HG03139 (cell line): ENCODE measurements at regions not wholly inside any gene's neighbourhood (a gene's known extent, or its start where the extent isn't known, plus 50 kb on each side); places are given as distances from the start of the nearest gene placed in this dataset.
A peak's percentile ranks its signal among the peaks of the same experiment; 100 is the strongest.

Experiments used
- ATAC-seq: cut with Tn5 transposase; IDR thresholded peaks from one replicate; pipeline ENCODE4 v1.9.1; 2021; ENCODE audit not compliant: unreplicated experiment

DNA sequence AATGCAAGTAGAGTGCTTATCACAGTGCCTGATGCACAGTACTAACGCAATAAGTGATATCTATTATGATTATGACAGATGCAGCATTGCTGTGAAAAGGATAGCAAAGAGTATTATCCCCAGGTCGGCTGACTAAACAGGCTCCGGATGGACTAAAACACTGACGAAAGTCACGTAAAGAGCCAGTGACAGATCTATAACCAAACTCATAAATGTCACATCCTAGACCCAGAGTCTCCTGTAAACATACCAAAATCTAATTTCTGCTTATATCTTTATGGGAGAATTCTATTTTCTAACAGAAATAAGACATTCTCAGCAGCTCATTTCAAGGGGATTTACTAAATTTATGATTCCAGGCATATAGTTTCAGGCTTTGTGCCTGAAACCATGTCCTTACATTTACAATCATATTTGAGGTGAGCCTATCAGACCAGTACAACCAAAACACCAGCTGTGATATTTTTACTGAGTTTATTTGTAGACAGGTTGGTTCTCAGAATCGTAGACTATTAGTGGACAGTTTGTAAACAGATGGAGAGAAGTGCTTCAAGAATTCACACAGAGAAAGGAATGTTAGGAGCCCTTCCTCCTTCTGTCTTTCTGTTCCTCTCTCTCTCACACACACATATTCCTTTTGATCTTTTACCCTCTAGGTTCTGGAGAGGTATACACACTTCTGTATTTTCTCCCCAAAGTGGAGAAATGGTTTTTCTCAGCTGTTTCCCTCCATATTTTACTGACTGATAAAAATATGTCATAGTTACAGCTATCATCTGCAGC is 52.4 kb upstream of the WDR26 start:
- ATAC-seq: no peak

DNA sequence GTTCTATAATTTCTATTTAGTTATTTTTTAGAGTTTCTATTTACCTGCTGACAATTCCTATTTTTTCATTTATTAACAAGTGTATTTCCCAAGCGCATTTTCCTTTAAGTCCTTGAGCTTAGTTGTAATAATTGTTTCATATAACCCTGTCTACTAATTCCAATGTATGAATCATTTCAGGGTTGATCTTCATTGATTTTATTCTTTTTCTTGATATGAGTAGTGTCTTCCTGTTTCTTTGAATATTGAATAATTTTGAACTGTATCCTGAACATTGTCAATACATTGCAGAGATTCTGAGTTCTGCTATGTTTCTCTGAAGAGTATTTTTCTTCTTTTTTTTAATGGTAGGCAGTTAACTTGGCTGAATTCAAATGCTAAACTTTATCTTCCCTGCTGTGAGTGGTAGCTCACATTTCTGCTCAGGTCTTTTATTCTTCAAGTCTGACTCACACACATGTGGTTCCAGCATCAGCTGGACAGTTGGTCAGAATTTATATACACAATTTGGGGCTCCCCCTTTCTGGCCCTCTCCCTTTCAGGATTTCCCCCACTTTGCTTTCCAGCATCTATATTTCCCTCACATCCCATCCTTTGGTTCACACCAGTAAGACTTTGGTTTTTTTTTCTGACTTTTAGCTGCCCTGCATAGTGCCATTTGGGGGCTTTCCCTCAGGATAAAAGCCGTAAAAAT is 54.4 kb upstream of the WDR26 start:
- no peak for ATAC-seq

DNA sequence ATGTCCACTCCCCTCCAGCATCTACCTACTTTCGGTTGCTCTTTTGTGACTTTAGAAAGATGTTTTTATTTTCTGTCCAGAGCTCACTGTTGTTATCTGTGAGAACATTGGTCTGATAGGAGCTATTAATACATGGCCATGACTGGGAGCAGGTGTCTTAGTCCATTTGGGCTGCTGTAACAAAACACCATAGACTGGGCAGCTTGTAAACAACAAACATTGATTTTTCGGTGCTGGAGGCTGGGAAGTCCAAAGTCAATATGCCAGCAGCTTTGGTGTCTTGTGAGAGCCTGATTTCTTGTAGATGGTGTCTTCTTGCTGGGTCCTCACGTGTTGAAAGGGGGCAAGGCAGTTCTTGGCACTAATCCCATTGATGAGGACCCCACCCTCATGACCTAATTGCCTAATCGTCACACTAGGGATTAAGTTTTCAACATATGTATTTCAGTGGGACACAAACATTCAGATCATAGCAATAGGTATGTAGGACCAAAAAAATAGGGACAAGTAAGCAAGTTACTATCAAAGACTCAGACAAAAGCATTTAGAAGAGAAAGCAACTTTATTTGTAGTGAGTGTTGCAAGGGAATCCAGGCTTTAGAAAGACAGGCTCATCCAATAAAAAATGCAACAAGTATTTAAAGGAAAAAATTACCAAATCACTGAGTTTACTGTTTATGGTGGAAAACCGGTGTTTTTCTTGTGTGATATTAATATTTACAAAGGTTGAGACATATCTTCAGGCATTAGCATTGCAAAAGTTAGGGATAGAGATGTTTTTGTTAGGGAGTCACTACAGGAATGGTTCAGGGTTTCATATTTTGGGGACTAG is 55.2 kb upstream of the WDR26 start:
- ATAC-seq: no peak

DNA sequence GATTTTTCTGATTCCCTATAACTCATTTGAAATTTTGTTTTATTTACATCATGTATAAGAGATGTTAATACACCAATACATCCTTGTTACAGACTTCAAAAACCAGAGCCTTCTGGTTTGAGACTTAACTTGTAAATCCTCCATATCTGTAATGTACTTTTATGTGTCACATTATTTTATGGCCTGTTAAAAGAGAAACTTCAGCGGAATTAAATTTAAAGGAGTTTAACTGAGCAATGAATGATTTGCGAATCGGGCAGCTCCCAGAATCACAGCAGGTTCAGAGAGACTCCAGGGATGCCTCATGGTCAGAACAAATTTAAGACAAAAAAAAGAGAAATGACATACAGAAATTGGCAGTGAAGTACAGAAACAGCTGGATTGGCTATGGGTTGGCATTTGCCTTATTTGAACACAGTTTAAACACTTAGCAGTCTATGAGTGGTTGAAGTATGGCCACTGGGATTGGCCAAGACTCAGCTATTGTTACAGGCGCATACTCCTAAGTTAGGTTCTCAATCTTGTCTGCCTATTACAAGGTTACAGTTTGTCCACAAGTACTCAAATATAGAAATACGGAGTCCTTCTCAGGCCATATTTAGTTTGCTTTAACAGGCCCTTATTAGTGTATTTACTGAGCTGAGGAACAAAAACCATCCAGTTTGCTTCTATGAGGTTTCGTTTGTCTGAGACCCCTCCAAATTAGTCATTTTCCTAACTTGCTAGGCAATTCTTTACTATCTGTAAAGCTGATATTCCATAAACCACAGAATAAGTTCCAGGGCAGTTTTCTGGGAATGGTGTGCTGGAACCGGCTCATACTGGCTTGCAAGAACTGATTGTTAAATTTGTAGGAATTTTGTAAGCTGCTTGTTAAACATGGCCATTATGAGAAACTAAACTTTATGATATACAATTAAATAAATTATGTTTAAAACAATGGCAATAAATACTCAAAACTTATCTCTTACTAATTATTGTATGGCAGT is 56.2 kb upstream of the WDR26 start:
- ATAC-seq: no peak

DNA sequence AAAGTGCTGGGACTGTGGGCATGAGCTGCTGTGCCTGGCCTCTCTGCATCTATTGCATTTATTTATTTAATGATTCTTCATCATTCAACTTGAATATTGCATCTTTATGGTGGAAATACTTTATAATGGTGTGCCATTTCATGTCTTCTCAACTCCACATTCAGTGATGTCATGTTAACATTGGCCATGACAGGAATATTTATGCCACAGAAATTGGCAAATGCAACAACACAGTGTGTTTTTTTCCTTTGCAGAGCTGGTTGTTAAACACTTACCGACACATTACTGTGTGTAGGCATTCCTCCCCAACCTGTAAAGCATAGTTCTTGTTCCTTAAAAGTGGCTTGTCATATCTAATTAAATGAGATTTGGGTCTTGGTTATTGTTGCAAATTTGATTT is 57.4 kb upstream of the WDR26 start:
- no peak for ATAC-seq

DNA sequence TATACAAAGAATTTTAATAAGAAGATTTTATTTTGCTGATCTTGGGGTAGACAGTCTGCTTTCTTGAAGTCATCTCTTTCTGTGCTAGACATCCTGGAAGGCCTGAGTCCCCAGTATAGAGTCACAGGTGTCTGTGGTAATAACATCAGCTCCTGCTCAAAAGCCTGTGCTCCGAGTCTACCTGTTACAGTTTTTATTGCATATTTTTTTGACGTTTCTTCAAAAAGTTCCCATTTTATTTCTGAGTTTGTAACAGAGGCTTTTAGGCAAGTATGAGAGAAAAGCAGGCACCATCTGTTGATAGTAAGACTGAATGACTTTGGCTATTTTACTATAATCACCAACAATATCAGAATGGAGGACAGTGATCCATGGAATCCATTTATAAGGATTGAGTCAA is 58.0 kb upstream of the WDR26 start:
- ATAC-seq: no peak

DNA sequence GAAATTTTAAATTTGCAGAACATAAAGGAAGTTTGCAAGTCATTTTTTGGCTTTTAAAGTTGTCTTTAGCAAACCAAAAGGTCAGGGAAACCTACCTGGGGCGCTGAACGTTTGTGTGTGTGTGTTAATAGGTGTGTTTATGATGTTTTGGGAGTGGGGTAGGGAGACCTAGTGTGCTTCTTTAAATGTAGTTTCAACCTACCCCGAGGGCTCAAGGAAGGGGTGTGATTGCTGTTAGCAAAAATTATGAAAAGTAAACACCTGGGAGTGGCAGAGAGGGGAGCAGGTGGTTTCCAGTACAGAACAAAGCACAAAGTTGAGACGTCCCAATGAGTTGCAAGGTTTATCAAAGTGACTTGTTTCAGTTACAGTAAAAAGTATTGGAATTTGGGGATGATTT is 58.7 kb upstream of the WDR26 start:
- ATAC-seq: no peak

DNA sequence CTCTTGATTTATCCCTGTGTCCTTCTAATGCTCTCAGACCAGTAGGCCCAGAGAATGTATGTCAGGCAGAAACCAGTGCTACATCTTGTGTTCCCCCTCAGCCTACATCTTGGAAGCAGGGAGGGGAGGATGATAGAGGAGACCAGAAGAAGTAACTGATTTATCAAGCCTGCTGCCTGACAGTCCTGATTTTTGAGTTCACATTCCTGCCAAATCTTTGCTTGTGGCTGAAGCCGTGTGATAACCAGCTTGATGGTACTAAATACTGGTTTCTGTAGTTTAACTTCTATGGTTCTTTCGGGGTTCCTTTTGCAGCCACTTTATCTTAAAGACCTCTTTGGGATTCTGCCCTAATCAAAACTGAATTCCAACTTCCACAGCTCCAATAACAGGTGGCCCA is 59.7 kb upstream of the WDR26 start:
- ATAC-seq: no peak

DNA sequence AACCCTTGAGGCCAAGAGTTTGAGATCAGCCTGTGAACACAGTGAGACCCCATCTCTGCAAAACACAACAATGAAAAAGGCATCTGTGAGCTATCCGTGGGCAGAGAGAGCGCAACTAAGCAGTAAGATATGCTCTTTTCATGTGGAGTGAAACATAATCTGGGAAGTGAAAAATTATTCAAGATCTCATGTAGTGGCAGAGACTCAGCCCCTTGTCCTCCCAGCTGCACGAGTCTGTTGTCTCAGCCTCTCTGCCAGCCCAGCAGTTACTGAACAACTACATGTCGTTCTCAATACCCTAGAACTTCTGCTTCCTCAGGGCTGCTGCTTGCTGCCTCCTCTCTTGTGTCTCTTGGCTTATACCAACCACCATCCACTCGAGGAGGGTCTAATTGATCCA is 61.3 kb upstream of the WDR26 start:
- no peak for ATAC-seq

DNA sequence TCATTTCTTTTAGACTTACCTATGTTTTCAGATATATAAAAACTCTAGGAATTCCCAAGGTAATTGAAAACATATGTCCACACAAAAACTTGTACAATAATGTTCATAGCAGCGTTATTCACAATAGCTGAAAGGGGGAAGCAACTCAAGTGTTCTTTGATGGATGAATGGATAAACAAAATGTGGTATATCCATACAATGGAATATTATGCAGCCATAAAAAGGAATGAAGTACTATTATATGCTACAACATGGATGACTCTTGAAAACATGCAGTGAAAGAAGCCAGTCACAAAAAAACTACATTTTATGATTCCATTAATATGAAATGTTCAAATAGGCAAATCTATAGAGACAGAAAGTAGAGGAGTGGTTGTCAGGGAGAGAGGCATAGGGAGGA is 62.2 kb upstream of the WDR26 start:
- ATAC-seq: no peak

DNA sequence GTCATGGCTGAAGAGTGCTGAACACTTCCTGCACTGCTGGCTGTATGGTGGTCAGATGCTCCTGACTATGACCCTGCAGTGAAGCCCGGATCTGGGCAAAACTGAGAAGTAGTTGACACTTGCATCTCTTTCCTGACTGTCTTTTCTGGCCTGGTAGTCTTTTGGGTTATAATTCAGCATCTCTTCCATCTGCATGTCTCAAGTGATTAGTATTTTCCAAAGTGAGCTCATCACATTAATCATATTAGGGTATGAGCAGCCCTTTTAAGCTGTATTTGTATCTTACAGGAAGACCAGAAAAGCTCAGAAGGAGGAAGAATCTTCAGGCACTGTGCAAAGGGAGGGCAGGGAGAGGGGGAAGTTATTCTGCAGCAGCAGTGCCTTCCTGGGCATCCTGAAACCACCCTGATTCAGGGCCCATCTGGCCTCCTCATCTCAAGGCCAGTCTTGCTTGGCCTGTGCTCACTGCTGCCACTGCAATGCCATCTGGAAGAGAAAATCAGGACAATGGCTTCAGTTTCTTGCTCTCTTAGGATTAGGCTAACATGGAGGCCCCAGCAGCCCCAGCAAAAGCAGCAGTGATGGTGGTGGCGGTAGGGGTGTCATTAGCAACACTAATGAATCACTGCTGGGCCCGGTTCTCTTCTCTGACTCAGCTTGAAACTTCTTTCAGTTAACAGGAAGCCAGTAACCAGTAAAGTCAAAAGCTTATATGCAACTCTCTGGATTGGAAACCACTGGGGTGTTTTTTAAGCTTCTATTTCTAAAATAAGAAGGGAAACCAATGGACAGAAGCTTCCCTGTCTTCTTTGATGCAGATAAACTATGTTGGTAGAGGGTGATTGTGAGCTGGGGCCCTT is 63.3 kb upstream of the WDR26 start:
- ATAC-seq: peak; percentile 94

DNA sequence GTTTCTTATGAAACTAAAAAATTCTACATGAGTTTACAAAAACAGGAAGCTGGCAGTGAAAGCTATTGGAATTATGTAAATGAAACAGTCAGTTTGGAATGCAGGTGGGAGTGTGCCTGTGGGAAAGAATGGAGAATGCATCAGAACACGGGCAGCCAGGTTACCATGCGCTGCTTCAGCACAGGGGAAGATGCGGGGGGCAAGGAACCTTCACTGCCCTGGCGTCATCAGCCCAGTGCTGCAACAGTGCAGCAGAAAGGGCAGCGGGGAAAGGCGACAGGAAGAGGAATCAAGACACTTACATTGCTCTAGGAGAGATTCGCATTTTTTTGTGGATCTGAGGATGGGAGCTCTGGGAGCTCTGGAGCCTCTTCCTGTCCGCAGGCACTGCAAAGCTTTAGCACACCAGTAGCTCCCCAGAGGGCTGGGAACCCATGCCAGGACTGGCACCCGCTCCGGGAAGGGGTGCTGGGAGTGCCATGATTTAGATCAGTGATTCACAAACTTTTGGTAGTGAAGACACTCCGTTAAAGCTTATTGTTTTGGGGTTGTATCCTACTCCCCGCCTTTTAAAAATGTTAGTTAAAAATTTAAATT is 64.1 kb upstream of the WDR26 start:
- no peak for ATAC-seq

DNA sequence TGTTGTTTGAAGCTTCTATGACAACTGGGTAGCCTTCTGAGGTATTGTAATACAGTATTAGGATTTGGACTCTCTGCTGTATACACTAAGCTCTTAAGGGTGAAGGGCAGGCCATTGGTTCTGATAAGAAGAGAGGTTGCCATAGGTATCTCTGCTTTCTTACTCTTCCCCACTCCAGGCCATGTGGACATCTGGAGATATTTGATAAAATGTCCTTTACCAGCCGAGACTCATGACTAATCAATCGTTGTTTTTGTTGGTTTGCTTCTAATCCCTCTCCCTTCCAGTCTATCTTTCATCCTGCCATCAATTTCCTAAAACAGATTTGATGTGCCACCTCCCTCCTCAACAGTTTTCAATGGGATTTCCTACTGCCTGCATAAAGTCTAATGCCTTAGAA is 64.6 kb upstream of the WDR26 start:
- ATAC-seq: no peak

DNA sequence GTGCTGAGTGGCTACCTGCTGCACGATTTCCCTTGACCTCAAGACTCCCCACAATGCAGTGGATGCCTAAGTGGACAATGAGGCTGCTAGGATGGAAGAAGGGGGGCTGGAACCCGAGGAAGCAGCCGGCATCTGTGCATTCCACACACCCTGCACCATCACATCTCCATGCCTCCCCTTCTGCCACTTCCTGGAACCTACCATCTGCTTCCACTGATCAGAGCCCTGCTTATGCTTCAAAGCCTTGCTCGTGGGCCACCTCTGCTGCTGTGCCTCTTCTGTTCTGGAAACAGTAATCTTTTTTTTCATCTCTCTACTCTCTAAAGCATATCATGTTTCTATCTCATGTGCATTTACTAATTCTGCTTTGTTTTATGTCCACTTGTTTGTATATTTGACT is 66.2 kb upstream of the WDR26 start:
- no peak for ATAC-seq

DNA sequence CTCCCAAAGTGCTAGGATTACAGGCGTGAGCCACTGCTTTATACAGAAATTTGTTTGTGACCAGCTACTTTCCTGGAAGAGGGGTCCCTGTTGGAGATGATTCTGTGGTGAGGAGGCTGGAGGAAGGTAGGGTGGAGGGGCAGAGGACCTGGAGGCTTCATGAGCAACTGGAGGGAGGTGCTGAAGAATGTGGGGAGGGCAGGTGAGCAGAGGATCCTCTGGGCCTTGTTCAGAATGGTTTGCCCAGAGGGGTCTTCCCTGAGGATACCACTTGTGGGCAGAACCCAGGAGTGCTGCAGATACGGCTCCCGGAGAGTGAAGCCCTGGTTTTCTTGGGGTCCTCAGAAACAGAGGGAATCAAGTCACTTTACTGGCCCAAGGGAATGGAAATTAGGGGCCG is 67.2 kb upstream of the WDR26 start:
- no peak for ATAC-seq

DNA sequence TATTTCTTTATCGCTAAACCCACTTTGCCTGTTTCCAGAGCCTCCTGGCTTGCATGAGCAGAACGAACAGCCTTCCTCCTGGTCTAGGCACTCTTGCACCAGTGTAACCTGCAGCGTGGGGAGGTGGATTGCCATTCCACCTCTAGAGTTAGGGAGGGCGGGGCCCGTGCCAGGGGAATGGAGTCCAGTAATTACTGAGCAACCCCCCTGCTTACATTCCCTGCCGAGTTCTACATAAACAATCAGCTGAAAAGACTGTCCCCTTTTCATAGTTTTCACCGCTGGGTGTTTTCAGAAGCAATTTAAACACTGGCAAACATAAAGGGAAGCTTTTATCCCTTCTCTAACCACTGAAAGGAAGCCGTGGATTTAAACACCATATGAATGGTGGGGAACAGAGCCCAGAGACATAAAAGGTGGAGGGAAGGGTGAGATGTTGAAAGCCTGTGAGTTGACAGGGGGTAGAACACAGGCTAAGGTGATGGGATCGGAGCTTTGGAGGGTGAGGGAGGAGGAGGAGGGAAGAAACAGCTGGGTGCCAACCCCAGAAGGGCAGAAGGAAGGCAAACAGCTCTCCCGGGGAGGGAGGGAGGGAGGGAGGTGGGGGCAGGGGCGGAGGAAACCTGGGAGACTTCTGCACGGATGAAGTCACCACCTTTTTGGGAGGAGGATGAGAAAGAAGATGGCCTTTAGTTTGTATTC is 68.0 kb upstream of the WDR26 start:
- ATAC-seq: no peak

DNA sequence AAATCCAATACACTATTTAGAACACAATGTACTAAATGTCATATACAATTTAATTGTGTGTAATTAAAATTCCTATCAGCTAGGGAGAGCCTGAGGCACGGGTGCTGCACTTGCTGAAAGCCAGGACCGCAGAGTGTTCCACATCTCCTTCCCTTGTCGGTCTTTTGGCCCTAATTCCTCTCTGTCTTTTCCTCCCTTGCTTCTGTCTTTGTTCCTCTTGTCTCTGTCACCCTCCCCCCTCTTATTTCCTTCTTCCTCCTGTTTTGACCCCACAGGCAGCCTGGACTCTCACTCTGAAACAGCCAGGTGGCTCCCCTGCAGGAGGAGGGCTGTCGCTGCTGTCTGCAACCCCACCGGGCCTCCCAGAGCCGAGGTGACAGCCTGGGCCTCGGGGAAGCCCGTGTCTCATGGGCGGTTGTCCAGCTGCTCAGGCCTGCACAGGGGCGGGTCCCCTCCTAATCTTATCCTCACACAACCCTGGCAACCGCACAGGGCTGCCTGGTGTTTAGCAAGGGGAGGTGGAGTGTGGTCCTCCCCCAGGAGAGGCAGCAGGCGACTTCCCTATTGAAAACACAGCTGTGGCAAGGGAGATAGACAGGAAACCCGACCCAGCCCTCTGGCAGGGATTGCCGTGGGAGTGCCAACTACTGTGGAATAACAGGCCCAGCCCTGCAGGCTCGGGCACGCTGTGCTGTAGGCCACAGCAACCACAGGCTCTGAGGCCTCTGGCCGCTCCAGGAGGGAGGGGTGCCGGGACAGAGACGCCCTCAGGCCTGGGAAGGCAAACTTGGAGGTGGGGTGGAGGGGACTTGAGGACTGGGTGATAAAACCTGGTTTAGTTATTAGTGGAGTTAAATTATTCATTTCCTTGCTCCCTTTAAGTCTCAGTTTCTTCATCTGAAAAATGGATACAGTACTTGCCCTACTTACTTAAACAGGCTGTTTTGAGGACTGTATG is 68.8 kb upstream of the WDR26 start:
- ATAC-seq: peak; percentile 97
